Skeletal muscle satellite cell (primary cell): ENCODE measurements at regions not wholly inside any gene's neighbourhood (a gene's known extent, or its start where the extent isn't known, plus 50 kb on each side); places are given as distances from the start of the nearest gene placed in this dataset.

Experiments
- H3K27me3 ChIP-seq: 2 replicates; pipeline ENCODE4 v1.7.0; 2013; ENCODE audit warnings: low read length; ENCODE audit not compliant: control insufficient read depth, insufficient read depth
- H3K36me3 ChIP-seq: 2 replicates; pipeline ENCODE4 v1.7.0; 2013; ENCODE audit warnings: mild to moderate bottlenecking, control low read depth, low read length; ENCODE audit not compliant: insufficient read depth
- H3K4me1 ChIP-seq: 2 replicates; pipeline ENCODE4 v1.7.0; 2013; ENCODE audit warnings: low read length; ENCODE audit not compliant: control insufficient read depth, insufficient read depth
- H3K4me2 ChIP-seq: 2 replicates; pipeline ENCODE4 v1.7.0; 2013; ENCODE audit warnings: mild to moderate bottlenecking, low read length
- H3K4me3 ChIP-seq: 2 replicates; pipeline ENCODE4 v1.7.0; 2013; ENCODE audit warnings: low read length
- H3K9ac ChIP-seq: 2 replicates; pipeline ENCODE4 v1.7.0; 2013; ENCODE audit warnings: mild to moderate bottlenecking, low read depth, low read length, moderate library complexity
- H3K9me3 ChIP-seq: replicated peaks from 2 replicates; pipeline ENCODE4 v1.7.0; 2013; ENCODE audit warnings: mild to moderate bottlenecking, control low read depth, low read length

- H3K9me3 ChIP-seq: no peaks in the 10 kb centered on the region
- H3K4me3 ChIP-seq: no peak overlapping the region
- H3K4me1 ChIP-seq: no peaks in the 10 kb centered on the region
- H3K36me3 ChIP-seq: no peaks in the 10 kb centered on the region
- no peak overlapping the region for H3K9ac ChIP-seq
- no peak overlapping the region for H3K4me2 ChIP-seq
- H3K27me3 ChIP-seq: peaks cover 22% of the 10 kb centered on the region
Observed at GRCh38 chr11:45597097-45597496, 68.3 kb downstream of the CHST1 start.

- Histone ChIP-seq H3K27me3 (peaks cover 22% of the 10 kb centered on the region), H3K36me3 (no peaks in the 10 kb centered on the region)
Observed at GRCh38 chr11:45596571-45596970, 68.9 kb downstream of the CHST1 start.

GRCh38 chr11:45593992-45594391, 71.4 kb downstream of the CHST1 start:
- Histone ChIP-seq H3K4me2 (no peak overlapping the region), H3K4me3 (no peak overlapping the region), H3K4me1 (no peaks in the 10 kb centered on the region), H3K9me3 (no peaks in the 10 kb centered on the region), H3K9ac (no peak overlapping the region), H3K27me3 (peaks cover 19% of the 10 kb centered on the region), H3K36me3 (no peaks in the 10 kb centered on the region)

More at GRCh38 chr11:45596571-45596970, 68.9 kb downstream of the CHST1 start:
- H3K4me2 ChIP-seq: no peak overlapping the region
- no peaks in the 10 kb centered on the region for H3K4me1 ChIP-seq
- no peak overlapping the region for H3K9ac ChIP-seq
- H3K9me3 ChIP-seq: no peaks in the 10 kb centered on the region
- H3K4me3 ChIP-seq: no peak overlapping the region

GRCh38 chr11:45592636-45593035, 72.8 kb downstream of the CHST1 start:
- Histone ChIP-seq H3K27me3 (peaks cover 27% of the 10 kb centered on the region), H3K4me1 (no peaks in the 10 kb centered on the region), H3K4me3 (no peak overlapping the region), H3K9me3 (no peaks in the 10 kb centered on the region), H3K9ac (no peak overlapping the region), H3K4me2 (no peak overlapping the region), H3K36me3 (no peaks in the 10 kb centered on the region)

- Histone ChIP-seq H3K27me3 (peaks cover 26% of the 10 kb centered on the region), H3K4me1 (no peaks in the 10 kb centered on the region), H3K4me3 (no peak overlapping the region), H3K4me2 (no peak overlapping the region), H3K36me3 (no peaks in the 10 kb centered on the region), H3K9ac (no peak overlapping the region), H3K9me3 (no peaks in the 10 kb centered on the region)
Observed at GRCh38 chr11:45590743-45591142, 74.7 kb downstream of the CHST1 start.

GRCh38 chr11:45585205-45585604, 80.2 kb downstream of the CHST1 start:
- no peaks in the 10 kb centered on the region for H3K4me1 ChIP-seq
- no peaks in the 10 kb centered on the region for H3K9me3 ChIP-seq
- no peak overlapping the region for H3K4me3 ChIP-seq
- H3K27me3 ChIP-seq: peaks cover 28% of the 10 kb centered on the region
- H3K36me3 ChIP-seq: no peaks in the 10 kb centered on the region
- no peak overlapping the region for H3K9ac ChIP-seq
- no peak overlapping the region for H3K4me2 ChIP-seq

- Histone ChIP-seq H3K9me3 (no peaks in the 10 kb centered on the region), H3K4me3 (no peak overlapping the region), H3K27me3 (peaks cover 30% of the 10 kb centered on the region), H3K36me3 (no peaks in the 10 kb centered on the region), H3K4me2 (no peak overlapping the region), H3K4me1 (no peaks in the 10 kb centered on the region), H3K9ac (no peak overlapping the region)
Observed at GRCh38 chr11:45583981-45584566, 81.3 kb downstream of the CHST1 start.

- Histone ChIP-seq H3K9ac (no peak overlapping the region), H3K36me3 (no peaks in the 10 kb centered on the region), H3K4me1 (no peaks in the 10 kb centered on the region), H3K4me3 (no peak overlapping the region), H3K9me3 (no peaks in the 10 kb centered on the region), H3K4me2 (no peak overlapping the region), H3K27me3 (peaks cover 36% of the 10 kb centered on the region)
Observed at GRCh38 chr11:45580399-45580798, 85.0 kb downstream of the CHST1 start.

- Histone ChIP-seq H3K4me3 (no peak overlapping the region), H3K36me3 (no peaks in the 10 kb centered on the region), H3K9ac (no peak overlapping the region), H3K4me2 (no peak overlapping the region), H3K27me3 (peaks cover 45% of the 10 kb centered on the region), H3K9me3 (no peaks in the 10 kb centered on the region), H3K4me1 (no peaks in the 10 kb centered on the region)
Observed at GRCh38 chr11:45578316-45578715, 87.1 kb downstream of the CHST1 start.

GRCh38 chr11:45577752-45578151, 87.7 kb downstream of the CHST1 start:
- Histone ChIP-seq H3K9me3 (no peaks in the 10 kb centered on the region), H3K27me3 (peaks cover 45% of the 10 kb centered on the region), H3K4me3 (no peak overlapping the region), H3K9ac (no peak overlapping the region), H3K36me3 (no peaks in the 10 kb centered on the region), H3K4me1 (no peaks in the 10 kb centered on the region), H3K4me2 (no peak overlapping the region)

GRCh38 chr11:45576461-45577215, 88.8 kb downstream of the CHST1 start:
- Histone ChIP-seq H3K9ac (no peak overlapping the region), H3K36me3 (no peaks in the 10 kb centered on the region), H3K4me1 (no peaks in the 10 kb centered on the region), H3K27me3 (peaks cover 42% of the 10 kb centered on the region), H3K9me3 (no peaks in the 10 kb centered on the region), H3K4me3 (no peak overlapping the region), H3K4me2 (no peak overlapping the region)

- Histone ChIP-seq H3K4me2 (no peak overlapping the region), H3K36me3 (no peaks in the 10 kb centered on the region), H3K4me1 (no peaks in the 10 kb centered on the region), H3K9me3 (no peaks in the 10 kb centered on the region), H3K4me3 (no peak overlapping the region), H3K27me3 (peaks cover 40% of the 10 kb centered on the region), H3K9ac (no peak overlapping the region)
Observed at GRCh38 chr11:45573728-45574127, 91.7 kb downstream of the CHST1 start.
